GM19463 (cell line): ENCODE measurements at regions not wholly inside any gene's neighbourhood (a gene's known extent, or its start where the extent isn't known, plus 50 kb on each side); places are given as distances from the start of the nearest gene placed in this dataset.
A peak's percentile ranks its signal among the peaks of the same experiment; 100 is the strongest.

Source experiments
- ATAC-seq: cut with Tn5 transposase; IDR thresholded peaks from one replicate; pipeline ENCODE4 v1.9.1; 2021; ENCODE audit warnings: mild to moderate bottlenecking, moderate library complexity; ENCODE audit not compliant: unreplicated experiment

DNA sequence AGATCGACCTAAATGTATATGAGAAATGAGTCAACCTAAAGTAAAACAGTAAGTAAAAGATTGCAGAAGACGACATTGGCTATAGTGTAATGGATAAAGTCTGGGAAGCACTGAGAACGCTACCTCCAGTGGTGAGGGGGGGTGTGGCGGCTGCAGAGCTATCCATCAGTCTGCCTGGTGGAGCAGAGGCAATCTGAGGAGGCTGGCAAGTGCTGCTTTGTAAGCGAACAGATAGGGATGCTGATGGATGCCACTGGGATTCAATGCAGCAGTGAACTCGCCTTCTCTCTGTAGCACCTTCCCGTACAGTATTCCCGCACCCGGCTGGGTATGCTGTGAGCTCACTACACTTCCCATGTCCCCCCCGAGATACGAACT, 261.5 kb downstream of the NSG2 start:
- no peak for ATAC-seq

GRCh38 chr5:174307656-174308271, 262.3 kb downstream of the NSG2 start:
- no peak for ATAC-seq

DNA sequence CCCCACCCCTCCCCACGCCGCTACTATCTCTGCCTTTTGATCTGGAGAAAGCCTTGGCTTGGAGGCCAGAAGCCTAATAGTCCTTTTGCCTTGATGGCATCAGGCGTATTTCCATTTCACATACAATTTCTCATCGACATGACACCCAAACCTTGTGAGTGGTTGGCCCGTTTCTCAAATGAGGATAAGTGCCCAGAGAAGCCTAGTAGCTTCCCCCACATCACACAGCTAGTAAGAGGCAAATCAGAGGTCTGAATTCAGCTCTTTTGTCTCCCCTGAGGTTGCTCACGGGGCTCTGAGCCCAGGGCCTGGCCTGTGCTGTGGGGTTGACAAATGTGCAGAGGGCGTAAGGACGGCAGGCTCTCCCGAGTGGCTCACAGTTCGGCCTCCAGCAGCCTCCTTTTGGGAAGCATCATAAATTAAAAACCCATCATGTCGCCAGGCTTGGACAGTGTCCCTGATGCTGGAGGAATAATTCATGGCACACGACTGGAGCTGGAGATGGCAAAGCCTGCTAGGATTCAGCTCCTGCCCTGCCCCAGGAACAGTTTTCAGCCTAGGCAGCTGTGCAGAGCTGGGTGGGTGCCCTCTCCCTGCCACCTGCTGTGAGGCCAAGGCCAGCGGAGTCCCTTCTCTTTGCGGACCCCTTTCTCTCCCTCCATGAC, 263.8 kb downstream of the NSG2 start:
- no peak for ATAC-seq

DNA sequence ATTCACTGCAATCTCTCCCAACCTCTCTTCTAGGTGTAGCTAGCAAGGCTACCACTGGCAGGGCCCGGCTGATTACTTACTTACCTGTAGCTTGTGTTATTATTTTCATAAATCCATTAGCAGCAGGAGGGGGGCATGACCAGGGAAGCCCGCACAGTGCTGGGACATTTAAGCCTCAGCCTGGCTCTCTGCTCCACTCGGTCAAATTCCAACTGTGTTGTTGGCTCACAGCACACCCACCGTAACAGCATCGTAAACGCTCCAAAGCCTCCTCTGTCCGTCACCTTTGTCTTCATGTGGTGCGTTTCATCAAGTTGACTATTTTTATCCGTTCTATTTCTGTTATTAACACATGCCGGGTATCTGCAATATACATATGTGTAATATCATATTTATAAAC, 264.7 kb downstream of the NSG2 start:
- no peak for ATAC-seq

DNA sequence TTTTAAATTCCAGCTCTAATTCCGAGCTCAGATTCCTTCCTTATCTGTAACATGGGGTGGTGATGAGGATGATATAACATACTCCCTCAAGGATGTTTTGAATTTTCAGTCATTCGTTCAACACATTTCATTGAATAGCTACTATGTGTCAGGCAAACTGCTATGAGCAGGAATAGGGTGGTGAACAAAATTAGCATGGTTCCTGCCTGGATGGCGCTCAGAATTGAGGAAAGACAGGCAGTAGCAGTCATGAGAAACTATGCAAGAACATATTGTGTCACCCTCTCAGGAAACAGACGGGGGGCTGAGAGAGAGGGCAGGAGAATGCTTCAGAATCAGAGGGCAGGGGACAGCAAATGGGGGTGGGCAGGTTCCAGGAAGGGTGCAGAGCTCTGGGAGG, 265.2 kb downstream of the NSG2 start:
- ATAC-seq: no peak

DNA sequence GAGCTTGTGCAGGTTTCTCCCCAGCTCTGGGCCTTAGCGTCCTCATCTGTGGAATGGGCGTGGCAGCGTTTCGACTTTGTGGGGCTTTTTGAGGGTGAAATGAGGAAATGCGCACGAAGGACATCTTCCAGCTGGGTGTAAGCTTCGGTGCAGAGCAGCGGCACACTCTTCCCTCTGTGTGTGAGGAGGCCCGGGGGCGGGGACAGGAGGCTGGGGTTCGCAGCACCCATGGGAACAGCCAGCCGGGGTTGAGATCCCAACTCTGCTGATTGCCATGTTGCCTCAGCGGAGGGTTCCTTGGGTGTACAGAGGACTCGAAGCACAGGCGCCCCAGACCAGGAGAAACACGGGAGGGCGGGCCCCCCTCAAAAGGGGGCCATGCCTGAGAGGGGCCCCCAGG, 265.6 kb downstream of the NSG2 start:
- no peak for ATAC-seq

DNA sequence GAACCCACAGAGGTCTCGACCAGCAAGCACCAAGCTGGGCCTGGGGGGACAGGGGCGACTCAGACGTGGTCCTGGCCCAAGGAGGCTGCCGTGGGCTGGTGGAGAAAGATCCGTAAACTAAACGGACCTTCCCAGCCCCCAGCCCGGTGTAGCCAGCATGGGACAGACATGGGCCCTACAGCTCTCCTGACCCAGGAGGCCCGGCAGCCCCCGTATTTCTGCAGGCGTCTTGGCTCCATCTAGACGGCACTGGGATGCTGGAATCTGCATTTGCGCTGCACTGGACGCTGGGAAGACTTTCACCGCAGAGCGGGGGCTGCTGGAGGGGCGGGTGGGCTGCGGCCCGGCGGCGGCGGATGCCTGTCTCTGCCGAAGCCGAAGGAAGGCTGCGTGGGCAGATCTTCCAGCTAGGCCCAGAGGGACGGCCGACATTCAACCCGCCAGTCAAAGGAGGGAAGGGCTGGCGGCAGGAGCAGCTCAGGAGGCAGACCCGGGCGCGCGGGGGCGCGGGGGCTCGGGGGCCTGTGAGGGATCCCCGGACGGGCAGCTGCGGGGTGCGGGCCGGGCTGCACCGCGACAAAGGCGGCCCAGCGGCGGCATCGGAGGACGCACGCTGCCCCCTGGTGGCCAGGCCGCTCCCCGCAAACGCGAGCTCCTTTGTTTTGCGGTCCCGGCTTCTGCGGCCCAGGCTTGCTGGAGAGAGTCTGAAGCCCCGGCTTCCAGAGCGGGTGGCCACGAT, 266.2 kb downstream of the NSG2 start:
- ATAC-seq: no peak

DNA sequence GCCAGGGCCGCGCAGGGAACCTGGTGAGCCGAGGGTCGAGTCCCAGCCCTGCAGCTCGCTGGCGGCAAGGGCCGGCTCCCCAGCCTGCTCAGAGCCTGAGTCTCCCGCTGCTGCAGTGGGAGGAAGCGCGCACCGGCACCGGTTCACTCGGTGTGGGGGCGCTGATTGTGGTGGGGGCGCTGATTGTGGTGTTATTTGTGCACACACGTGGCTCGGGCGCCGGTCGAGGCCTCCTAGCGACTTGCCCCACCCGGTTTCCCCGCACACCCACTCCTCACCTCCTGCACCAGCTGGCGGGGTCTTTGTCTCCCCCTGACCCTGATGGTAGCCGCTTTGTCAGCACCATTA, 266.7 kb downstream of the NSG2 start:
- ATAC-seq: no peak

GRCh38 chr5:174312641-174313040, 267.1 kb downstream of the NSG2 start:
- no peak for ATAC-seq

DNA sequence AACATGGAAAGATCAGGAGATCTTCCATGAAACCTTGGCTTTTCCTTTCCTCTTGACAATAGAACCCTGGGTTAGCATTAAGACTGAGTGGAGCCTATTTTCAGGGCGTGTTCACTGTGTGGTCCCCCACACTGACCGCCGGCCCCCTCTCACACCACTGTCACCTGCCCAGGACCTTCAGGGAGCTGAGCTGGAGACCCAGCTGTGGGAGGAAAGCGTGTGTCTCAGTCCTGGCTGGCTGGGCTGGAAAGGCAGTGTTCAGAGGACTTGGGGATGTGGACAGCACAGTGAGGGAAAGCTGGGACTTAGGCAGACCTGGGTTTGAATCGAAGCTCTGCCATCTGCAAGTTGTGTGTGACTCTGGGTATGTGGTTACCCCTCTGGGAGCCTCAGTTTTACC, 268.1 kb downstream of the NSG2 start:
- no peak for ATAC-seq

GRCh38 chr5:174314261-174314660, 268.8 kb downstream of the NSG2 start:
- ATAC-seq: no peak

- ATAC-seq: no peak
These were observed 270.0 kb downstream of the NSG2 start for GRCh38 chr5:174315471-174315870.

- ATAC-seq: no peak
These were observed 270.4 kb downstream of the NSG2 start for GRCh38 chr5:174315871-174316270.

GRCh38 chr5:174316326-174316725, 270.8 kb downstream of the NSG2 start:
- ATAC-seq: no peak

- ATAC-seq: no peak
These were observed 271.9 kb downstream of the NSG2 start for GRCh38 chr5:174317256-174317894.

- no peak for ATAC-seq
These were observed 273.1 kb downstream of the NSG2 start for GRCh38 chr5:174318578-174318977.

- ATAC-seq: no peak
These were observed 274.0 kb downstream of the NSG2 start for GRCh38 chr5:174319551-174319950.

DNA sequence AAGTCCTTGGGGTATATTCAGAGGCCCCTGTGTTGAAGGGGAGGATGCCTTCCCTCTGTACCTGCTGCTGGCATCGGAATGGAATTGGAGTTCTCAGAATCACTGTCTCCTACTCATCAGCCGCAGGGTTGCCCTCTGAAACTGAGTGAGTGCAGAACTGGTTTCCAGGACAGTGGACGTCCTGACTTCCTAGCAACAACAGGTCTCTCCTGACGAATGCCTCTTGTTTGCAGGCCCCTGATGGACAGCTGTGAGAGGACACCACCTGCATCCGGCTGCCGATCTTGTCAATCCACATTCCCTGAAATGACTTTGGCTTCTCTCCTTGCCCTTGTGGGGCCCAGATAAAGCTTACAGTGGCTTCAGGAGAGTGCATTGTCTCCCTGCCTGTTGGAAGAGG, 274.5 kb downstream of the NSG2 start:
- ATAC-seq: no peak

GRCh38 chr5:174323878-174324281, 278.4 kb downstream of the NSG2 start:
- ATAC-seq: peak; percentile 77

- ATAC-seq: no peak
These were observed 279.2 kb downstream of the NSG2 start for GRCh38 chr5:174324680-174325079.

DNA sequence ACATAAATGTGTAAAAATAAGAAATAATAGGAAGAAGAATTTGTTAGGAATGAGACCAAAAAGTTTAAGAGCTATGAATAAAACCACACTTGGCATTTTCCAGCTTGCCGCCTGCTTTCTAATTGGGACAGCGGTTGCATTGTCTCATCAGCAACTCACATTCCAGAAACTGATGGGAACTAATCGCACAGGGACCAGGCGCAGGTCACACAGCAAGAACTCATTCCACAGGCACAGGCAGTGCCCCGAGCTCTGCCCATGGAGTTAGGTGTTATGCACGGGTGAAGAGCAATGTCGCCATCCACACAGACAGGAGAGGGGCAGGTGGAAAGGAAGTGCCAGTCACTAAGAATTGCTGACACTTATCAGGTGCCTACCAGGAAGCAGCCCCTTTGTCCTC, 279.9 kb downstream of the NSG2 start:
- no peak for ATAC-seq

- no peak for ATAC-seq
These were observed 280.5 kb downstream of the NSG2 start for GRCh38 chr5:174325961-174326360.
